GM12878 (cell line): ENCODE measurements at regions not wholly inside any gene's neighbourhood (a gene's known extent, or its start where the extent isn't known, plus 50 kb on each side); places are given as distances from the start of the nearest gene placed in this dataset.

Source experiments
- ATAC-seq: fragments of 200-7000 bp; cut with Tn5 transposase; 3 replicates; pipeline ENCODE4 v1.9.1; 2020; ENCODE audit warnings: mild to moderate bottlenecking, moderate library complexity
- BruUV-seq: library from RNA; stranded (reverse); fragments of 400-500 nt; replicated peaks from 2 replicates; lab custom pipeline; 2021; lab: Mats Ljungman, UMichigan
- CTCF ChIA-PET: fragments of 300-600 bp; sonication (Branson Sonifier 250); formaldehyde crosslinking; extraction: SDS; loops from one replicate; lab custom pipeline; 2021; ENCODE audit warnings: inconsistent platforms; lab: Yijun Ruan, JAX
- POLR2A ChIA-PET: fragments of 350-600 bp; formaldehyde crosslinking; extraction: SDS; loops from one replicate; lab custom pipeline; 2021; ENCODE audit warnings: inconsistent platforms; lab: Charles Lee
- RAD21 ChIA-PET: fragments of 300-600 bp; sonication (Branson Sonifier 250); formaldehyde crosslinking; loops from one replicate; lab custom pipeline; 2023; ENCODE audit warnings: antibody characterized with exemption; ENCODE audit not compliant: unreplicated experiment; lab: Charles Lee
- SMC1A ChIA-PET: fragments of 300-600 bp; sonication (Branson Sonifier 250); formaldehyde crosslinking; loops from one replicate; lab custom pipeline; 2023; ENCODE audit not compliant: unreplicated experiment, uncharacterized antibody; lab: Charles Lee
- DNase-seq: peaks from one replicate; pipeline ENCODE4 v3.0.0-alpha.2; 2011; ENCODE audit warnings: low read depth, low spot score
- FAIRE-seq: peaks from 3 replicates; lab custom pipeline; 2011; peaks lifted over from hg19 to GRCh38; lab: Jason Lieb, UNC
- H2AFZ ChIP-seq: 2 replicates; pipeline ENCODE4 v1.6.0; 2011; ENCODE audit warnings: low read depth, low read length, control low read depth; ENCODE audit not compliant: control insufficient read depth
- H3K27ac ChIP-seq: 2 replicates; pipeline ENCODE4 v1.5.1; 2011; ENCODE audit warnings: control low read depth; ENCODE audit not compliant: control insufficient read depth, insufficient read depth
- H3K27me3 ChIP-seq, 2 experiments: replicated peaks in 1 of 2; 2 replicates each; pipeline versions ENCODE4 v1.6.0 to v1.6.1; 2011; ENCODE audit warnings: low read length in 1 of 2; ENCODE audit not compliant: control insufficient read depth in 2 of 2, insufficient read depth in 2 of 2
- H3K36me3 ChIP-seq, 2 experiments: 2 replicates each; pipeline ENCODE4 v1.5.1; 2011; ENCODE audit warnings: low read length in 1 of 2; ENCODE audit not compliant: control insufficient read depth in 2 of 2, insufficient read depth in 2 of 2
- H3K4me1 ChIP-seq: 2 replicates; pipeline ENCODE4 v1.6.1; 2011; ENCODE audit warnings: mild to moderate bottlenecking, low read length, moderate library complexity, mixed read lengths; ENCODE audit not compliant: control insufficient read depth, insufficient read depth
- H3K4me2 ChIP-seq: 2 replicates; pipeline ENCODE4 v1.6.0; 2011; ENCODE audit warnings: control low read depth; ENCODE audit not compliant: control insufficient read depth, insufficient read depth
- H3K4me3 ChIP-seq: fragments of 200-600 bp; sonication (generic); 2 replicates; pipeline ENCODE4 v1.5.1; 2016
- H3K79me2 ChIP-seq: 2 replicates; pipeline ENCODE4 v1.6.0; 2011; ENCODE audit warnings: low read length; ENCODE audit not compliant: control insufficient read depth, insufficient read depth
- H3K9ac ChIP-seq: 2 replicates; pipeline ENCODE4 v1.8.0; 2011; ENCODE audit warnings: low read length, control low read depth, mixed read lengths; ENCODE audit not compliant: control insufficient read depth, insufficient read depth
- H3K9me3 ChIP-seq: replicated peaks from 3 replicates; pipeline ENCODE4 v1.5.1; 2011; ENCODE audit warnings: mild to moderate bottlenecking, low read length; ENCODE audit not compliant: control insufficient read depth, insufficient read depth
- H4K20me1 ChIP-seq: 2 replicates; pipeline ENCODE4 v1.6.0; 2011; ENCODE audit not compliant: control insufficient read depth, insufficient read depth
- ASH2L ChIP-seq: fragments of 300-600, 200-600 bp; sonication (generic); IDR thresholded peaks from 2 replicates; pipeline ENCODE4 v1.6.1; 2017; ENCODE audit warnings: low read depth, mild to moderate bottlenecking, borderline replicate concordance
- CHD4 ChIP-seq: fragments of 200-600 bp; sonication (generic); IDR thresholded peaks from 2 replicates; pipeline ENCODE4 v1.6.1; 2016; ENCODE audit warnings: mild to moderate bottlenecking
- EP300 ChIP-seq, 2 experiments: fragments of 150-350 bp in 1 of 2; IDR thresholded peaks; 2 replicates each; pipeline ENCODE4 v1.6.1; 2011 to 2012; ENCODE audit warnings: low read depth in 2 of 2, low read length in 2 of 2, borderline replicate concordance in 1 of 2, improper control_type of control experiment in 1 of 2, inconsistent platforms in 1 of 2; ENCODE audit not compliant: control insufficient read depth in 1 of 2
- EZH2 ChIP-seq: IDR thresholded peaks from 2 replicates; pipeline ENCODE4 v1.6.1; 2012; ENCODE audit warnings: low read depth, mild to moderate bottlenecking, control low read depth, inconsistent platforms, low read length, borderline replicate concordance; ENCODE audit not compliant: control insufficient read depth
- MTA3 ChIP-seq: IDR thresholded peaks from 2 replicates; pipeline ENCODE4 v1.6.1; 2012; ENCODE audit warnings: low read length, inconsistent platforms, borderline replicate concordance
- NFYB ChIP-seq: IDR thresholded peaks from 2 replicates; pipeline ENCODE4 v1.6.1; 2011; ENCODE audit warnings: low read depth, mild to moderate bottlenecking, low read length, improper control_type of control experiment, moderate library complexity; ENCODE audit not compliant: insufficient read depth
- NRF1 ChIP-seq: conservative IDR thresholded peaks from 2 replicates; pipeline ENCODE4 v1.6.1; 2011; ENCODE audit warnings: mild to moderate bottlenecking, low read depth, low read length, improper control_type of control experiment
- RELA ChIP-seq: fragments of 450-650 bp; IDR thresholded peaks from 2 replicates; pipeline ENCODE4 v1.8.0; 2014; ENCODE audit warnings: borderline replicate concordance; ENCODE audit not compliant: partially characterized antibody
- RFX5 ChIP-seq: IDR thresholded peaks from 2 replicates; pipeline ENCODE4 v1.6.1; 2011; ENCODE audit warnings: low read depth, low read length, improper control_type of control experiment
- TCF7 ChIP-seq: IDR thresholded peaks from 2 replicates; pipeline ENCODE4 v1.6.1; 2014; ENCODE audit warnings: antibody characterized with exemption, borderline replicate concordance
- ZNF274 ChIP-seq: IDR thresholded peaks from one replicate; pipeline ENCODE4 v1.8.0; 2011; ENCODE audit not compliant: insufficient read length, insufficient read depth
- WGBS: methylation state at CpG from one replicate; pipeline ENCODE4 v1.1.6; 2016; ENCODE audit warnings: low lambda C conversion rate; ENCODE audit not compliant: insufficient replicate concordance, insufficient coverage; ENCODE audit errors: missing lambda C conversion rate; 5-methylcytosine and 5-hydroxymethylcytosine counted together
- in situ Hi-C: fragments of 300-500 bp; cut with MboI; formaldehyde crosslinking; loops from 9 replicates; pipeline ENCODE4 v1.14.3; 2018; ENCODE audit warnings: mixed read lengths
- intact Hi-C: fragments of 100-400 bp; cut with micrococcal nuclease; formaldehyde crosslinking; loops from one replicate; pipeline ENCODE4 v1.14.2; 2022; ENCODE audit not compliant: unreplicated experiment
- TF ChIP-seq, protein P1 (sequence below): IDR thresholded peaks from 2 replicates; pipeline ENCODE4 v1.6.1; 2011; ENCODE audit warnings: borderline replicate concordance, low read depth, mild to moderate bottlenecking, moderate library complexity, mixed read lengths, low read length; ENCODE audit not compliant: insufficient read depth; ENCODE audit errors: extremely low read length
- TF ChIP-seq, protein P2 (sequence below): IDR thresholded peaks from 2 replicates; pipeline ENCODE4 v1.6.1; 2011; ENCODE audit warnings: mild to moderate bottlenecking, low read depth, low read length, moderate library complexity; ENCODE audit not compliant: insufficient replicate concordance
- TF ChIP-seq, protein P3 (sequence below): IDR thresholded peaks from 2 replicates; pipeline ENCODE4 v1.6.1; 2011; ENCODE audit warnings: borderline replicate concordance, low read depth, mild to moderate bottlenecking, moderate library complexity, low read length; ENCODE audit not compliant: insufficient read depth, poor library complexity, severe bottlenecking

DNA sequence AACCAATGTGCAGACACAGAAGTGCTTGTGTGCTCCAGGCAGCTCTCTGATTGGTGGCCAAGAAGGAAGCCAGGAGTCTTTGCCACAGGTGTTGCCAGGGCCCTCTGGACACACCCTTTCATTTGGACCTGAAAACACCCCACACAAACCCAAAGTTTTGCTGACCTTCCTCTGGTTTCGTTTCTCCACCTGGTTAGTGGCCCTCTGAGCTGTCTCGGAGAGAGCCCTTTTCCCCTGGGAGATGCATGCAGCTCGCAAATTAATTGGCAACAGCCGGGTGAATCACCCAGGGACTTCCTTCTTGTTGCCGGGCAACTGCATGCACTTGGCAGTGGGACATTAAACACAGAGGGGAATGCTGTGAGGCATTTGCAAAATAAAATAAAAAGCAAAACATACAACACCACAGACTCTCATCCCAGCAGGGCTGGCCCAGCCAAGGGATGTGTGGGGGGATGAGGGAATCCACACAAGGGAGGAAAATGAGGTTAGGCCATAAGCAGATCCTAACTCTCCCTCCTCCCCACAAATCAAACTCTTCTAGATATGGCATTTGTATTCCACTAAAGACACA, 286.6 kb downstream of the SOX9 start (continued):
- TF ChIP-seq, protein P1, sequence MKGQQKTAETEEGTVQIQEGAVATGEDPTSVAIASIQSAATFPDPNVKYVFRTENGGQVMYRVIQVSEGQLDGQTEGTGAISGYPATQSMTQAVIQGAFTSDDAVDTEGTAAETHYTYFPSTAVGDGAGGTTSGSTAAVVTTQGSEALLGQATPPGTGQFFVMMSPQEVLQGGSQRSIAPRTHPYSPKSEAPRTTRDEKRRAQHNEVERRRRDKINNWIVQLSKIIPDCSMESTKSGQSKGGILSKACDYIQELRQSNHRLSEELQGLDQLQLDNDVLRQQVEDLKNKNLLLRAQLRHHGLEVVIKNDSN, result no peak
- peak; percentile 58 to 76; a peak in 3 of 4 replicates for TF ChIP-seq EP300 (IDR thresholded peaks at IDR 0.05; ENCODE audit: borderline replicate concordance in 1 of 2, control insufficient read depth in 1 of 2, low read depth in 2 of 2, low read length in 2 of 2)
- peak; percentile 84 for TF ChIP-seq RELA

DNA sequence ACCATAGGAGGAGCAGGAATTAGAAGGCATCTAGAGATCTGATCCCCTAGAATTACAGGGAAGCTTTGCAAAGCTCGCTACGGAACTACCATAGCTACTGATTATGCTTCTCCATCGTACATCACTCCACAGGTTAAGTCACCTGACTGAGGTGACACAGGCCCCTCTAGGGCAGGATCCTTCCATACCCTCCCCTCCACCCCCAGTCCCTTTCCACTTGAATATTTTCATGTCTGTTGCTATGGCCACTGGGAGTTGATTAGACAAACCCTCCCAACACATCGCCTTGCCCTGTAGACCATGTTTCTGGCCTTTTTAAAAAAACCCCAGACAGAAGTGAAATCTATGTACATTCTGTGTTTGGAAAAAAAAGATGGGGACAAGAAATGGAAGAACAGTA, 287.1 kb downstream of the SOX9 start:
- H2AFZ ChIP-seq, result no peak overlapping the region
- ChIA-PET SMC1A (interaction anchor here (1.0 to 8.8 kb wide), 10 partner anchors 11 to 290 kb away, joined by 3 to 65 read pairs (median 6); no protein-coding TSS in a partner anchor), CTCF (interaction anchor here (1.1 to 1.6 kb wide), 4 partner anchors 13 to 112 kb away, joined by 3 to 6 read pairs (median 4); no protein-coding TSS in a partner anchor), RAD21 (interaction anchor here (1.0 to 3.5 kb wide), 7 partner anchors 12 to 108 kb away, joined by 3 to 37 read pairs (median 7); no protein-coding TSS in a partner anchor), POLR2A (interaction anchor here (1.0 to 4.4 kb wide), 7 partner anchors 8 to 112 kb away, joined by 3 to 38 read pairs (median 4); no protein-coding TSS in a partner anchor)
- no peak overlapping the region for H3K4me2 ChIP-seq
- FAIRE-seq (no peak), DNase-seq (no peak), ATAC-seq (peak; percentile 35)
- H3K27ac ChIP-seq, result no peak overlapping the region
- H3K9me3 ChIP-seq, result no peaks in the 10 kb centered on the region
- intact Hi-C loops, result loop anchor here (2.0 to 5.0 kb wide), 2 partner anchors 13 to 286 kb away; partner anchors contain the start of gene SOX9
- H3K4me1 ChIP-seq, result peaks cover 13% of the 10 kb centered on the region
- in situ Hi-C loops, result loop anchor here (25.0 kb wide), 1 partner anchor 1879 kb away; no protein-coding TSS in a partner anchor
- 72% methylated on average over 4 of the region's 4 CpGs for WGBS
- H3K36me3 ChIP-seq, result peaks cover 0 to 3% of the 10 kb centered on the region in 2 experiments; a peak in 2 of 4 replicates
- no peaks in the 10 kb centered on the region for H3K79me2 ChIP-seq
- BruUV-seq, result no TSS peak
- no peaks in the 10 kb centered on the region for H4K20me1 ChIP-seq
- H3K4me3 ChIP-seq, result no peak overlapping the region
- H3K9ac ChIP-seq, result no peak overlapping the region
- H3K27me3 ChIP-seq, result no peaks in the 10 kb centered on the region
- TF ChIP-seq EZH2 (no peak), NRF1 (no peak), MTA3 (no peak), TCF7 (no peak), ASH2L (no peak), ZNF274 (no peak), NFYB (no peak), CHD4 (no peak), RFX5 (no peak)
- TF ChIP-seq, protein P2, sequence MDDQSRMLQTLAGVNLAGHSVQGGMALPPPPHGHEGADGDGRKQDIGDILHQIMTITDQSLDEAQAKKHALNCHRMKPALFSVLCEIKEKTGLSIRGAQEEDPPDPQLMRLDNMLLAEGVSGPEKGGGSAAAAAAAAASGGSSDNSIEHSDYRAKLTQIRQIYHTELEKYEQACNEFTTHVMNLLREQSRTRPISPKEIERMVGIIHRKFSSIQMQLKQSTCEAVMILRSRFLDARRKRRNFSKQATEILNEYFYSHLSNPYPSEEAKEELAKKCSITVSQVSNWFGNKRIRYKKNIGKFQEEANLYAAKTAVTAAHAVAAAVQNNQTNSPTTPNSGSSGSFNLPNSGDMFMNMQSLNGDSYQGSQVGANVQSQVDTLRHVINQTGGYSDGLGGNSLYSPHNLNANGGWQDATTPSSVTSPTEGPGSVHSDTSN, result no peak
- TF ChIP-seq, protein P3, sequence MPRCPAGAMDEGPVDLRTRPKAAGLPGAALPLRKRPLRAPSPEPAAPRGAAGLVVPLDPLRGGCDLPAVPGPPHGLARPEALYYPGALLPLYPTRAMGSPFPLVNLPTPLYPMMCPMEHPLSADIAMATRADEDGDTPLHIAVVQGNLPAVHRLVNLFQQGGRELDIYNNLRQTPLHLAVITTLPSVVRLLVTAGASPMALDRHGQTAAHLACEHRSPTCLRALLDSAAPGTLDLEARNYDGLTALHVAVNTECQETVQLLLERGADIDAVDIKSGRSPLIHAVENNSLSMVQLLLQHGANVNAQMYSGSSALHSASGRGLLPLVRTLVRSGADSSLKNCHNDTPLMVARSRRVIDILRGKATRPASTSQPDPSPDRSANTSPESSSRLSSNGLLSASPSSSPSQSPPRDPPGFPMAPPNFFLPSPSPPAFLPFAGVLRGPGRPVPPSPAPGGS, result no peak
